T-helper 17 cell (primary cell): ENCODE measurements at regions not wholly inside any gene's neighbourhood (a gene's known extent, or its start where the extent isn't known, plus 50 kb on each side); places are given as distances from the start of the nearest gene placed in this dataset.
"Not testable (repeated sequence)": the region's sequence is repeated elsewhere in the genome, so short reads cannot be mapped to it uniquely, and the experiment has no call there.

Experiments
- ATAC-seq: fragments of 150-1000 bp; cut with Tn5 transposase; 2 replicates; pipeline ENCODE4 v1.10.0; 2021; ENCODE audit warnings: mild to moderate bottlenecking, moderate library complexity
- DNase-seq, 3 donors: peaks; one replicate each; pipeline versions ENCODE4 v3.0.0 to v3.0.0-alpha.2; 2020 to 2021
- H3K9me3 ChIP-seq: one replicate; pipeline ENCODE4 v1.7.0; 2013; ENCODE audit warnings: low read length, mild to moderate bottlenecking; ENCODE audit not compliant: control insufficient read depth, poor library complexity, severe bottlenecking
- H3K27ac Mint-ChIP-seq: one replicate; pipeline ENCODE4 v1.8.0; 2022; ENCODE audit warnings: mild to moderate bottlenecking, moderate library complexity, mixed read lengths
- H3K27me3 Mint-ChIP-seq: one replicate; pipeline ENCODE4 v1.8.0; 2022; ENCODE audit warnings: mixed read lengths
- H3K36me3 Mint-ChIP-seq: one replicate; pipeline ENCODE4 v1.8.0; 2022; ENCODE audit warnings: low read depth, mixed read lengths
- H3K4me1 Mint-ChIP-seq: one replicate; pipeline ENCODE4 v1.8.0; 2022; ENCODE audit warnings: mild to moderate bottlenecking, mixed read lengths
- H3K4me3 Mint-ChIP-seq: one replicate; pipeline ENCODE4 v1.8.0; 2022; ENCODE audit warnings: mild to moderate bottlenecking, moderate library complexity, mixed read lengths

DNA sequence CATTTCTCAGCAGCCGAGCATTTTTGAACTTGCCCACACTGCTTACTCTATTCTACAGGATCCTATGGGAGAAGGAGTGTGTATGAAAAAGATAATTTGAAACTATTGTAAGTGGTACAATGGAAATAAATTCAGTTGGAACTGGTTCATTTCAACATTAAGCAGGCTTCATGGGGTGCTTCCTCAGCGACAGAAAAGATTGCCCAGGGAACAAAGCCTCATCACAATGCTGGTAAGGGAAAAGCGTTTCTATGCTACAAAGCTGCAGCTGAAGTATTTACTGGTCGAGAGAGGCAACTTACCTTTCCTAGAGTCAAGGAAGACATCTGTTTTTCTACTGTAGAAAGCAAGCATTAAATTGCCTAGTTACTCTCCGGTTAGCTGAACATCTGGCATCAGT, 568.2 kb upstream of the ZP4 start:
- ATAC-seq: no peak
- H3K4me3 Mint-ChIP-seq: no peak overlapping the region

GRCh38 chr1:238457610-238458009, 566.9 kb upstream of the ZP4 start:
- DNase-seq (no peak), ATAC-seq (no peak)
- H3K4me1 Mint-ChIP-seq: no peaks in the 10 kb centered on the region
- H3K4me3 Mint-ChIP-seq: no peak overlapping the region
- no peak overlapping the region for H3K27ac Mint-ChIP-seq
- no peaks in the 10 kb centered on the region for H3K36me3 Mint-ChIP-seq
- H3K9me3 ChIP-seq: no peaks in the 10 kb centered on the region
- no peaks in the 10 kb centered on the region for H3K27me3 Mint-ChIP-seq

More for the DNA sequence above, 568.2 kb upstream of the ZP4 start:
- Mint-ChIP-seq H3K27ac (no peak overlapping the region), H3K27me3 (no peaks in the 10 kb centered on the region), H3K36me3 (no peaks in the 10 kb centered on the region), H3K4me1 (no peaks in the 10 kb centered on the region)
- DNase-seq: no peak
- H3K9me3 ChIP-seq: no peaks in the 10 kb centered on the region

GRCh38 chr1:238451781-238452310, 561.1 kb upstream of the ZP4 start:
- H3K27ac Mint-ChIP-seq: no peak overlapping the region
- H3K27me3 Mint-ChIP-seq: no peaks in the 10 kb centered on the region
- DNase-seq (no peak), ATAC-seq (no peak)
- H3K9me3 ChIP-seq: no peaks in the 10 kb centered on the region
- no peak overlapping the region for H3K4me3 Mint-ChIP-seq
- no peaks in the 10 kb centered on the region for H3K4me1 Mint-ChIP-seq
- H3K36me3 Mint-ChIP-seq: no peaks in the 10 kb centered on the region

GRCh38 chr1:238450976-238451375, 560.3 kb upstream of the ZP4 start:
- Mint-ChIP-seq H3K27ac (no peak overlapping the region), H3K36me3 (no peaks in the 10 kb centered on the region), H3K4me3 (no peak overlapping the region), H3K4me1 (no peaks in the 10 kb centered on the region), H3K27me3 (no peaks in the 10 kb centered on the region)
- no peaks in the 10 kb centered on the region for H3K9me3 ChIP-seq
- ATAC-seq (no peak), DNase-seq (no peak)

DNA sequence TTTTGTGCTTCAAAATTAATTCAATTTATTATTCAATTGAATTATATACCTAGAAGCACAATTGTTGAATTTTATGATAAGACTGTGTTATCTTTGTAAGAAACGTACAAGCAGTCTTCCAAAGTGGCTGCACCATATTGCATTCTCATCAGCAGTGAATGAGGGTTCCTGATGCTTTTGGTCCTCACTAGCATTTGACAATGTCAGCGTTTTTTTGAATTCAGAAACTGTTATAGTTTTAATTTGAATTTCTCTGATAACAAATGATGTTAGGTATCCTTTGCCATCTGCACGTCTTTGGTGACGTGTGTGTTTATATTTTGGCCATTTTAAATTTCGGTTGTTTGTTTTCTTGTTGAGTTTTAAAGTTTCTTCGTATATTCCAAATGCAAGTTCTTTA, 553.0 kb upstream of the ZP4 start:
- Mint-ChIP-seq H3K27ac (no peak overlapping the region), H3K4me3 (no peak overlapping the region), H3K4me1 (no peaks in the 10 kb centered on the region), H3K27me3 (no peaks in the 10 kb centered on the region), H3K36me3 (no peaks in the 10 kb centered on the region)
- no peak for ATAC-seq
- no peak for DNase-seq
- no peaks in the 10 kb centered on the region for H3K9me3 ChIP-seq

DNA sequence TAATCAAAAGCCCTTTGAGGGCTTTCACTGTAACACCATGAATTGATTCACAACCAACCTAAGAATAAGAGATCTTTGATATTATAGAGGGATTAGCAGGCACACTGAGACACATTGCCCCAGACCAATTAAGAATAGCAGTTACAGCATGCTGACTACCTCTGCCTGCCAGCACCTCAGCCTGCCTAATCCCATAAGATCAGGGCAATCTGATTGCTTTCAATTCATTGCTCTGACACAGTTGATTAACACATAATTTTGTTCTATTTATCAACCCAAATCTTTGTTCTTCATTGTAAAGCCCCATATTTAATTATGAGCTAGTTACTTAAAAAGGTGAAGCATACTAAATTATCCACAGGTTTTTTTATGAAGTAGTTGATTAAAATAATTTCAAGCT, 548.8 kb upstream of the ZP4 start:
- H3K36me3 Mint-ChIP-seq: no peaks in the 10 kb centered on the region
- DNase-seq: no peak

GRCh38 chr1:238438311-238439270, 547.9 kb upstream of the ZP4 start:
- no peak for DNase-seq
- no peaks in the 10 kb centered on the region for H3K27me3 Mint-ChIP-seq
- H3K4me3 Mint-ChIP-seq: no peak overlapping the region
- H3K27ac Mint-ChIP-seq: no peak overlapping the region
- no peaks in the 10 kb centered on the region for H3K36me3 Mint-ChIP-seq
- H3K4me1 Mint-ChIP-seq: no peaks in the 10 kb centered on the region
- ATAC-seq: no peak
- no peaks in the 10 kb centered on the region for H3K9me3 ChIP-seq

More for the DNA sequence above, 548.8 kb upstream of the ZP4 start:
- no peak for ATAC-seq
- no peak overlapping the region for H3K27ac Mint-ChIP-seq
- no peaks in the 10 kb centered on the region for H3K9me3 ChIP-seq
- H3K4me3 Mint-ChIP-seq: no peak overlapping the region
- H3K27me3 Mint-ChIP-seq: no peaks in the 10 kb centered on the region
- H3K4me1 Mint-ChIP-seq: no peaks in the 10 kb centered on the region

- not testable (repeated sequence) for H3K4me3 Mint-ChIP-seq, H3K36me3 Mint-ChIP-seq, H3K4me1 Mint-ChIP-seq, H3K27me3 Mint-ChIP-seq, H3K27ac Mint-ChIP-seq, ATAC-seq, DNase-seq, H3K9me3 ChIP-seq
Measured at GRCh38 chr1:238429703-238430102, 539.0 kb upstream of the ZP4 start.

DNA sequence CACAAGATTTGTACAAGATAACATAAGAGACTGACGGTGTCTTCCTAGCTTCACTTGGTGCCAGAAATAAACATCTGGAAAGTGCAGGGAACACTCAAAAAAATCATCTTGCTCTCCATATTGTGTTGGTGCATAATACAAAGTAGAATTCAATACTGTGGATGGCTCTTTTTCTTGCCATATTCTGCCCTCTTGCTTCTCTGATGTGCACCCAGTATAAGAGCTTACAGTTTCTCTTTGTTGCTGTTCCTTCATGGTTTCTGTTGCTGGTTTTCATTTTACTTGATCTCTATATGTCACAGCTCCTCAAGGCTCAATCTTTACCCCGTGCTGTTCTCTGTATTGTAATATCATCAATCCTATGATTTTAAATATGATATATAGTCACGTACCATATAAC, 528.5 kb upstream of the ZP4 start:
- ATAC-seq: no peak
- Mint-ChIP-seq H3K27ac (no peak overlapping the region), H3K4me1 (no peaks in the 10 kb centered on the region), H3K27me3 (no peaks in the 10 kb centered on the region), H3K36me3 (no peaks in the 10 kb centered on the region), H3K4me3 (no peak overlapping the region)
- DNase-seq: no peak
- H3K9me3 ChIP-seq: no peaks in the 10 kb centered on the region

DNA sequence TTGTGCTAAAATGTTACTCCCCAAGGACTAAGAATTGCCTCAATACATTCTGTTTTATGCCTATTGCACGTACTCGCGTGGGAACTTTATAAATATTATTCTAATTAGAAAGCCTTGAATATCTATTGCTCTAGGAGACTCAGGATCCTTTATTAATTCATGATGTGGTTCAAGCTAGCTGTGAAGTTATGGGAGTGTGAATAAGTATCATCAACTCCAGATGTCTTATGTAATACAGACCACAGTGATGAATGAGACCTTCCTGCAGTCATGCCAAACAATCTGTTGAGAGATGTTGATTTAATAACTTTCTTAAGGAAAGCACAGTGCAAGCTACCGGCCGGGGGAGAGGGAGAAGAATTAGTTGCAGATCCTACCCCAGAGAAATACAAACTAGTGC, 519.2 kb upstream of the ZP4 start:
- Mint-ChIP-seq H3K4me1 (no peaks in the 10 kb centered on the region), H3K36me3 (no peaks in the 10 kb centered on the region), H3K27ac (no peak overlapping the region), H3K4me3 (no peak overlapping the region), H3K27me3 (no peaks in the 10 kb centered on the region)
- H3K9me3 ChIP-seq: no peaks in the 10 kb centered on the region
- DNase-seq (no peak), ATAC-seq (no peak)

DNA sequence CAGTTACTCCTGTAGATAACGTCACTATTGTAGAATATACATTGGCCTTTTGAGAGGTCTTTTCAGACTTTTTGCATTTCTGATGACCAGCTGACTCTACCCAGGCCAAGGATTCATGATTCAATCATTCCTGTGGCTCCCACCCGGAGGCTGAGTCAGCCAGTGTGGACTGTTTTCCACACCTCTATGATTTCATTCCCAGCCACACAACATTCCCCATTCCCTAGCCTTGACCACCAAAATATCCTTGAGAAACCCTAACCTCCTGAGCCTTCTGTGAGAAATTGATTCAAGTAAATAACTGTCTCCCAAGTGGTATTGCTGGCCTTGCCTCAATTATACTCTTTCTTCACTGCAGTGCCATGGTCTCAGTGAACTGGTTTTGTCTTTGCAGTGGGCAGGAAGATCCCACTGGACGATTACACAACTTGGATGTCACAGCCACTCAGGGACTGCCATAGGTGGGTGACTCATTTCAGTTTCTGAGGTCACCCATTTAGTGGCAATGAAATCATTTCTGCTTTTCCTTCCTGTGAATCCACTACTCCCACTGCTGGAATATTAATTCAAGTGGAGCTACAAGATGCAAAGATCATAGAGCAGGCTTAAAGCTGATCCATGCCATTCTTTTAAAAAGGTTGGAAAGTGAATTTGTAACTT, 518.6 kb upstream of the ZP4 start:
- H3K36me3 Mint-ChIP-seq: no peaks in the 10 kb centered on the region
- no peaks in the 10 kb centered on the region for H3K27me3 Mint-ChIP-seq
- H3K4me3 Mint-ChIP-seq: no peak overlapping the region
- no peak overlapping the region for H3K27ac Mint-ChIP-seq
- no peaks in the 10 kb centered on the region for H3K9me3 ChIP-seq
- ATAC-seq: no peak
- no peaks in the 10 kb centered on the region for H3K4me1 Mint-ChIP-seq
- no peak for DNase-seq

DNA sequence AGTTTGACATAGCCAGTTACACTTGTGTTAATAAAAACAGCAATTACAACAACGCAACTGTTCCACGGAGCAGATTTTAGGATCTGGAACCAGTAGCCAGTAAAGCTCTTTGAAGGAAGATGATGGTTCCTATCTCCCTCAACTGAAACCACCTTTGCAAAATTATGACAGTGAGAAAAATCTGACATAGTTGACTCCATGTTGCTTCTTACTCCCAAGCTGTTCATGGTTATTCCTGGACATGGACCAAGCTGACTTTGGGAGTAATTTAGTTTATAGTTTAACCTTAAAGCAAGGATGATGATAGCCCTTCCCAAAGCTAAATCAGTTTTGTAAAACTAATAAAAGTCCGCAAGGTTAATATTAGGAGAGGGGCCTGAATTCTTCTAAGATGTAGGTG, 518.0 kb upstream of the ZP4 start:
- H3K27ac Mint-ChIP-seq: no peak overlapping the region
- DNase-seq: no peak
- no peaks in the 10 kb centered on the region for H3K36me3 Mint-ChIP-seq
- ATAC-seq: no peak
- H3K4me3 Mint-ChIP-seq: no peak overlapping the region
- H3K27me3 Mint-ChIP-seq: no peaks in the 10 kb centered on the region
- H3K4me1 Mint-ChIP-seq: no peaks in the 10 kb centered on the region
- H3K9me3 ChIP-seq: no peaks in the 10 kb centered on the region

DNA sequence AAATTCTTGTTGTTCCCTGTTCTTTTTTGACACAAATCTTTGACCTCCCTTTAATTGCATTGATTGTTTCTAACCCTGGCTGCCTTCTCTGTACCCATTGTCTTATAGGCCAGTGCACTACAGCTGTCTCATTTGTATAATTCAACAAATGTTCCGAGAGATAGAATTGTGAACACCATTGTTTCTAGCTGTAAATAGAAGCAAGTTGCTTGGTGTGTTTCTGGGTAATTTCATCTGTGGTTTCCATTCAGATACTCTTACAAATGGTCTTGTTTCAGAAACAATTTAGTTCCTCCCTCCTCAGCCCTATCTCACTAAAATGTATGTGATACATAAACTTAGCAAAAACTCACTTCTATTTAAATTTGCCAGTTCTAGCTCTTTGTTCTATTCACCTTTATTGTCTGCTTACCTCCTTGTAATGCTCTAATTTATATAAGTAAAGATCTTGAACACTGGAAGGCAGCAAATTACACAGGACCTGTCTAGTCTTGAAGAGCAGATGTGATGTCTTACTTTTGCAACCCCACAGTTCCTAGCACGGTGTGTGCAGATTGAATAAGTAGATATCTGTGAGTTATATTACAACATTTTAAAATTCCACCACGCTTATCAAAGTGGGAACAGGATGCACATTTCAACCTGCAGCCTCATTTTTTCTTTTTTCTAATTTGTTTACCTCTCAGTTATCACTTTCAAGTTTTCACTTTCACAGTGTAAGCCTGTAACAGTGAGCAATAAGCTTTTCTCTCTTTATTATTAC, 515.6 kb upstream of the ZP4 start:
- ATAC-seq: no peak
- no peaks in the 10 kb centered on the region for H3K4me1 Mint-ChIP-seq
- DNase-seq: no peak
- no peak overlapping the region for H3K27ac Mint-ChIP-seq
- no peak overlapping the region for H3K4me3 Mint-ChIP-seq
- no peaks in the 10 kb centered on the region for H3K9me3 ChIP-seq
- H3K36me3 Mint-ChIP-seq: no peaks in the 10 kb centered on the region
- no peaks in the 10 kb centered on the region for H3K27me3 Mint-ChIP-seq
